Psoas muscle (tissue), 7 donors: ENCODE measurements at regions not wholly inside any gene's neighbourhood (a gene's known extent, or its start where the extent isn't known, plus 50 kb on each side); places are given as distances from the start of the nearest gene placed in this dataset.

ENCODE experiments used
- ATAC-seq, 4 donors: fragments of 200-7000 bp; cut with Tn5 transposase; one replicate each; pipeline ENCODE4 v1.9.1; 2020; ENCODE audit warnings: moderate library complexity in 3 of 4, mild to moderate bottlenecking in 2 of 4
- DNase-seq, 2 donors: peaks; one replicate each; pipeline ENCODE4 v3.0.0-alpha.2; 2020
- H3K27ac ChIP-seq: fragments of 200-600 bp; one replicate; pipeline ENCODE4 v1.8.0; 2022
- H3K27me3 ChIP-seq, 3 donors: fragments of 200-600 bp in 1 of 3; one replicate each; pipeline versions ENCODE4 v1.6.1 to v1.8.0; 2013 to 2022; ENCODE audit warnings: low read length in 2 of 3, mild to moderate bottlenecking in 2 of 3, moderate library complexity in 1 of 3; ENCODE audit not compliant: insufficient read depth in 3 of 3
- H3K36me3 ChIP-seq, 2 donors: fragments of 200-600 bp in 1 of 2; one replicate each; pipeline versions ENCODE4 v1.6.1 to v1.8.0; 2013 to 2022; ENCODE audit warnings: low read depth in 1 of 2, mild to moderate bottlenecking in 1 of 2, moderate library complexity in 1 of 2; ENCODE audit not compliant: insufficient read depth in 1 of 2
- H3K4me1 ChIP-seq: fragments of 200-600 bp; one replicate; pipeline ENCODE4 v1.8.0; 2022
- H3K4me3 ChIP-seq: fragments of 200-600 bp; one replicate; pipeline ENCODE4 v1.8.0; 2022; ENCODE audit warnings: mild to moderate bottlenecking
- H3K9me3 ChIP-seq: fragments of 200-600 bp; one replicate; pipeline ENCODE4 v1.8.0; 2022
- WGBS, 3 donors: extraction: QIAGEN DNeasy Blood & Tissue Kit; methylation state at CpG; one replicate each; pipeline versions ENCODE4 v1.1.6 to v1.1.7; 2013; 5-methylcytosine and 5-hydroxymethylcytosine counted together
- intact Hi-C, 2 donors: fragments of 100-400 bp; cut with DNase I; formaldehyde crosslinking; loops; one replicate each; pipeline versions ENCODE4 v1.11.0 to v1.14.2; 2022
- TF ChIP-seq, protein P1 (sequence below): fragments of 200-600 bp; IDR thresholded peaks from one replicate; pipeline ENCODE4 v1.8.0; 2022; ENCODE audit warnings: antibody characterized with exemption
- donor health status: healthy with polysubstance abuse.
- donor health status: DM: no; HTN: no; CAD: no; lungs with moderate emphysema.
- donor health status: Bipolar disorder and iron deficiency.
- donor health status: healthy.
- donor health status: DM: yes; HTN: yes; CAD: no.
- donor health status: DM: no; HTN: no; CAD: no.
- donor health status: DM: yes; HTN: yes; CAD: no.

DNA sequence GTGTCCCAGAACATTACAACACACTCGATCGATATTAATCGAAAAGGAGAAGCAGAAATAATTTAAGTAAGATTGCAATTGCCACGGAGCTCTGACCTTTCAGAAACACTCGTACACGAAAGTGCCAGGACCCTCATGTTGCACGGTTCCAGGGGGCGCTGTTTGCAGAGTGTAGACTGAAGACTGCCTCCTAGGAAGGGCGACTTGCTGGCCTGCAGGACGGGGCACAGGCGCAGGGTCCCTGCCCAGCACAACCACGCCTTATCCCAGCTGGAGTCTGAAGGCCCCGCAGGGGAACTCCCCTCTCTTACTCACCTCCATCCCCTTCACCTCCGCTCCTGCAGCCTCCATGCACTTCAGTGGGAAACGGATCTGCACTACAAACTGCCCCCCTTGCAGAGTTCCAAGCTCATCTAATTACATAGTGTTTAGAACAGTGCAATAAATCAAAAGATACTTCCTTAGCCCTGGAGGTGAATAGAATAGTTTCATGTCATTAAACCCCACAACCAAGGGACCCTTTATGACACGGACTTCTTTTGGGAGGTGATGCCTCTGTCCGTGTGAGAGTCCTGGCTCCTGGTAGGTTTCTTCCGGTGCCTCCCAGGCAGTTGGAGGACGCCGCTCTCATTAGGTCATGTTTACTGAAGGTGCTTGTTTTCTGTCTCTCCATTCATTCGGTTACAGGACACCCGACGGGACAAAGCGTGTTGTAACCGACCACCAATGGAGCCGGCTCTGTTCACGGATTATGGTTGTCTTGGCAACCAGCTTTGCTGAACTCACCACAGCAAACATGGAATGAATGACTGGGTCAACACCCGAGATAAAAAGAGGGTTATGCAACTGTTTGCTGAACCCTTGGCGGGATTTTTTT, 262.2 kb downstream of the BAMBI start:
- H3K4me1 ChIP-seq = peaks cover 4% of the 10 kb centered on the region
- ATAC-seq (peak; percentile 27 to 79 (median 50)), DNase-seq (peak; percentile 51 to 69)
- H3K9me3 ChIP-seq = peaks cover 2% of the 10 kb centered on the region
- no peak overlapping the region for H3K27ac ChIP-seq
- intact Hi-C loops = no loop called here
- H3K27me3 ChIP-seq = no peaks in the 10 kb centered on the region
- H3K36me3 ChIP-seq = no peaks in the 10 kb centered on the region
- peak overlapping the region; percentile 24 for H3K4me3 ChIP-seq
- TF ChIP-seq, protein P1, sequence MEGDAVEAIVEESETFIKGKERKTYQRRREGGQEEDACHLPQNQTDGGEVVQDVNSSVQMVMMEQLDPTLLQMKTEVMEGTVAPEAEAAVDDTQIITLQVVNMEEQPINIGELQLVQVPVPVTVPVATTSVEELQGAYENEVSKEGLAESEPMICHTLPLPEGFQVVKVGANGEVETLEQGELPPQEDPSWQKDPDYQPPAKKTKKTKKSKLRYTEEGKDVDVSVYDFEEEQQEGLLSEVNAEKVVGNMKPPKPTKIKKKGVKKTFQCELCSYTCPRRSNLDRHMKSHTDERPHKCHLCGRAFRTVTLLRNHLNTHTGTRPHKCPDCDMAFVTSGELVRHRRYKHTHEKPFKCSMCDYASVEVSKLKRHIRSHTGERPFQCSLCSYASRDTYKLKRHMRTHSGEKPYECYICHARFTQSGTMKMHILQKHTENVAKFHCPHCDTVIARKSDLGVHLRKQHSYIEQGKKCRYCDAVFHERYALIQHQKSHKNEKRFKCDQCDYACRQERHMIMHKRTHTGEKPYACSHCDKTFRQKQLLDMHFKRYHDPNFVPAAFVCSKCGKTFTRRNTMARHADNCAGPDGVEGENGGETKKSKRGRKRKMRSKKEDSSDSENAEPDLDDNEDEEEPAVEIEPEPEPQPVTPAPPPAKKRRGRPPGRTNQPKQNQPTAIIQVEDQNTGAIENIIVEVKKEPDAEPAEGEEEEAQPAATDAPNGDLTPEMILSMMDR = peak; percentile 9
- 30 to 31% (median 30%) methylated on average over 29 of the region's 29 CpGs for WGBS, 3 donors

DNA sequence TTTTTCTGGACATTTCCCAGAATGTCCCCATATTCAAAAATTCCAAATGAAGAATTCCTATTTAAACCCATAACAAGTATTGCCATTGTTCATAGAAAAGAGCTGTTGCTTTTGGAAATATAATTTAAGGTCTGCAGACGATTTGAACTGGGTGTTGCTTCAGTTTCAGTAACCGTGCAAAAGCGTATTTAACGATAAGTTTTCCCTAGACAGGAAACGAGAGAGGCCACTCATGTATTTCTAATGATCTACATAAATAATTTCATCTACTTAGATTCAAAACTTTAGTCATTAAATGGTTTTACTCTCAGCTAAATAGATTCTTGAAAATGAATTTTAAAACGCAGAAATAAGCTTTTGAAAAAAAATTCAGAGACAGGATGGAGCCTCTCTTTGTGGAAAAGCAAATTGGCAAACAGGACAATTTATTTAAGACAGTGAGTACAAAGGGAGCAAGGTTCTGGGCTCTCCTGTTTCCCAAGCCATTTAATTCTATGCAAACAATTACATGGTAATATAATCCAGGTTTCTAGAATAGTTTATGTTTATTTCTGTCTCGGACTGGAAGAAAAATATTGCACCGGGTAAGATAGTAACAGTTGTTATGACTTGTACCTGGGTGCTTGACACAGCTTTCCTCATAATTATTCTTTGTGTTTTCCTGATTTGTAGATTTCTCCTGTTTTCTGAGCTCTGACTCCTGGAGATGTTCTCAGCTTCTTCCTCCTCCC, 263.0 kb downstream of the BAMBI start:
- TF ChIP-seq, protein P1 = no peak
- ATAC-seq (no peak), DNase-seq (no peak)
- peaks cover 10% of the 10 kb centered on the region for H3K9me3 ChIP-seq
- peaks cover 4% of the 10 kb centered on the region for H3K4me1 ChIP-seq
- H3K27me3 ChIP-seq = no peaks in the 10 kb centered on the region
- no peak overlapping the region for H3K27ac ChIP-seq
- intact Hi-C loops = no loop called here
- no peak overlapping the region for H3K4me3 ChIP-seq
- H3K36me3 ChIP-seq = no peaks in the 10 kb centered on the region
- 29 to 46% (median 29%) methylated on average over 8 of the region's 8 CpGs for WGBS, 3 donors

DNA sequence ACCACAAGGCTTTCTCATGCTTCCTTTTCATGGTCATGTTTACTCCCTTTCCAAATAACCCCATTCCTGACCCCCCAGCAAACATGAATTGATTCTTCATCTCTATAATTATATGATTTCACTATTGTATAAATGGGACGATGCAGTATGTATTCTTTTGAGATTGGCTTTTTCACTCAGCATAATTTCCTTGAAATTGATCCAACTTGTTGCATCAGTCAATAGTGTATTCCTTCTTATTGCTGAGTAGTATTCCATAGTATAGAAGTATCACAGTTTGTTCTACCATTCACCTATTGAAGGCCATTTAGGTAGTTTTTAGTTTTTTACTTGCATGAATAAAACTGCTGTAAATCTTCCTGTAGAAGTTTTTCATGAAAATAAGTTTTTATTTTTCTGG, 264.7 kb downstream of the BAMBI start:
- 87 to 93% (median 89%) methylated on average over 1 of the region's 1 CpG for WGBS, 3 donors

DNA sequence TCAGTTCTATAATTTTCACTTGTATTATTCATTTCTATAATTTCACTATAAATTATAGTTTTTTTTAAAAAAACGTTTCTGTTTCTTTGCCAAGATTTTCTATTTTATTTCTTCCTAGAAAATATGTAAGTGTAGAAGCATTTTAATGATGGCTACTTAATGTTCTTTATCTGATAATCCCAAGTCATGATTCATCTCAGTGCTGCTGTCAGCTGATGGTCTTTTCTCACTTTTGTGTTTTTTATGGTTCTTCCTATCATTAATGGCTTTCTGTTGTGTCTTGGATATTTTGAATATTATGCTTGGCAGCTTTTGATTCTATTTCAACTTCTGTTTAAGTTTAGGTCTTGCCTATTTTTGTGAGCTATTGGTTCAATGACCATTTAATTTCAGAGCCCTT, 268.6 kb downstream of the BAMBI start:
- no peak for DNase-seq
- Histone ChIP-seq H3K27ac (no peak overlapping the region), H3K4me1 (no peaks in the 10 kb centered on the region), H3K36me3 (no peaks in the 10 kb centered on the region), H3K9me3 (peaks cover 12% of the 10 kb centered on the region), H3K4me3 (no peak overlapping the region), H3K27me3 (peaks cover 0 to 1% (median 0%) of the 10 kb centered on the region in 3 donors)
- intact Hi-C loops = no loop called here
- TF ChIP-seq, protein P1 = no peak
- no peak for ATAC-seq
- 17 to 37% (median 28%) methylated on average over 1 of the region's 1 CpG for WGBS, 3 donors

More for the DNA sequence above, 264.7 kb downstream of the BAMBI start:
- H3K4me1 ChIP-seq = peaks cover 4% of the 10 kb centered on the region
- ATAC-seq (no peak), DNase-seq (no peak)
- H3K36me3 ChIP-seq = no peaks in the 10 kb centered on the region
- intact Hi-C loops = no loop called here
- H3K4me3 ChIP-seq = no peak overlapping the region
- TF ChIP-seq, protein P1 = no peak
- no peaks in the 10 kb centered on the region for H3K27me3 ChIP-seq
- H3K27ac ChIP-seq = no peak overlapping the region
- H3K9me3 ChIP-seq = peaks cover 12% of the 10 kb centered on the region
